ENCODE measurements at regions not wholly inside any gene's neighbourhood (a gene's known extent, or its start where the extent isn't known, plus 50 kb on each side); places are given as distances from the start of the nearest gene placed in this dataset.
"Not testable (repeated sequence)": the region's sequence is repeated elsewhere in the genome, so short reads cannot be mapped to it uniquely, and the experiment has no call there.

DNA sequence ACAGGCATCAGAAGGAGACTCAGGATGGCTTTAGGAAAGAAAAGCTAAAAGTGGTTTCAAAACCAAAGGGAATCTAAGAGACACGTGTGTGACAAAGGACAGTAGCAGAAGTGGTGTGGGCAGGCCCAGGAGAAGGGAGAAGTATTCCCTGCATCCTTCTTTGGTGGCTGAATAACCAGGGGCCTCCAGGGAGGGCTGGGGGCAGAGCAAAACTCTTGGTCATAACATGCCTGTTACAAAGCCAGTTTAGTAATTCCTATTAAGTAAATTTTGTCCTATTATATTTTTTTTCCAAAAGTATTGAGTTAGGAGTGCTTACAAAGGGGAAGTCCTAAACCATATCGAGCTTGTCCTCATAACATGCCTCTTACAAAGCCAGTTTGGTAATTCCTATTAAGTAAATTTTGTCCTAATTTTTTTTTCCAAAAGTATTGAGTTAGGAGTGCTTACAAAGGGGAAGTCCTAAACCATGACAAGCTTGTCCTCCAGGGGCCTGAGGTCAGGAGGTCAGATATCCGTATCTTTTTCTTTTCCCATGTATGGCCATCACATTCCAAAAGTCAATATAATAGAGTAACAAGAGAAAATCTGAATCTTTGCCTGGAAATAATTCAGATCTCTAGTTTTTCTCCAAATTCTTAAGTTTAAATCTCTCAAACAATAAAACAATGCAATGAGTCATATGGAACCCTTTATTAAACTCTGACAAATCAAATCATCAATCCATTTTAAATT lies 509.2 kb downstream of the LTN1 start:
- no peak for DNase-seq (ENCODE audit: extremely low read depth in 1 of 2, low read depth in 1 of 2)

GRCh38 chr21:28482657-28483056 lies 510.0 kb downstream of the LTN1 start:
- DNase-seq (ENCODE audit: extremely low read depth in 1 of 2, low read depth in 1 of 2) = no peak

GRCh38 chr21:28480470-28480869 lies 512.2 kb downstream of the LTN1 start:
- DNase-seq (ENCODE audit: extremely low read depth in 1 of 2, low read depth in 1 of 2) = no peak

GRCh38 chr21:28473530-28474220 lies 519.0 kb downstream of the LTN1 start:
- no peak for DNase-seq (ENCODE audit: extremely low read depth in 1 of 2, low read depth in 1 of 2)

GRCh38 chr21:28472543-28472942 lies 520.1 kb downstream of the LTN1 start:
- not testable (repeated sequence) for DNase-seq (ENCODE audit: extremely low read depth in 1 of 2, low read depth in 1 of 2)

- no peak for DNase-seq (ENCODE audit: extremely low read depth in 1 of 2, low read depth in 1 of 2)
These were observed 527.7 kb downstream of the LTN1 start for GRCh38 chr21:28464988-28465387.

DNA sequence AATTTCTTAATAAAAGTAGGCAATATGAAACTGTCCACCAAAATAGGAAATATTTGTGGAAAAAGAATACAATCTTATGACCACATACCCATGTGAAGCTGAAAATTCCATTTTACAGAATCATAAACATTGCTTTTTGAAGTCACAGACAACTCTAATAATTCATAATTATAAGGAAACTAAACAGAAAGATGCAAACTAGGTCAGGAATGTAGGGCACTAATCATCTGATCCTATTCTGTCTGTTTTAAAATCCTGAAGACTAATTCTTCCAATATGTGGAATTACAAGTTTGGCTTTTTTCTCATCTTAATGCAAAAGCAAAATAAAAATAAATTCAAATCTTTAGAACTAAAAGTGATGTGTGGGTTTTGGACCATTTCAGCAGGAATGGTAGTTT lies 528.6 kb downstream of the LTN1 start:
- DNase-seq (ENCODE audit: extremely low read depth in 1 of 2, low read depth in 1 of 2) = no peak

GRCh38 chr21:28459193-28459592 lies 533.5 kb downstream of the LTN1 start:
- DNase-seq (ENCODE audit: extremely low read depth in 1 of 2, low read depth in 1 of 2) = no peak

- no peak for DNase-seq (ENCODE audit: extremely low read depth in 1 of 2, low read depth in 1 of 2)
These were observed 534.2 kb downstream of the LTN1 start for GRCh38 chr21:28458446-28458845.

DNA sequence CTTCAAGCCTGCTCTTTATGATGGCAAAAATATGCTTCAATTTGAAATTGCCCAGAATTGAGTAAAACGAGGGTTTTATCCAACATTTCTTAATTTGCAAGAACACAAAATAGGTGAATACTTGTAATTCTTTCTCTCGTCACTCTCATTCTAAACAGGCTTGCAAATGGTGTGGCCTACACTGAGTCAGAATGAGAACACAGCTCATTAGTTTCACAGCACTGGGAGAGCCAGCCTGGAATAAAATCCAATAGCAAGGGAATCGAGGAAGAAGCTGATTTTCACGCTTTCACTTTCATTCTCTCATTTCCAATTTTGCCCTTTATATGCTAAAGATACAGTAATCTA lies 537.5 kb downstream of the LTN1 start:
- DNase-seq (ENCODE audit: extremely low read depth in 1 of 2, low read depth in 1 of 2) = no peak

- no peak for DNase-seq (ENCODE audit: extremely low read depth in 1 of 2, low read depth in 1 of 2)
These were observed 538.0 kb downstream of the LTN1 start for GRCh38 chr21:28454564-28455252.

GRCh38 chr21:28447462-28447861 lies 545.2 kb downstream of the LTN1 start:
- no peak for DNase-seq (ENCODE audit: extremely low read depth in 1 of 2, low read depth in 1 of 2)

DNA sequence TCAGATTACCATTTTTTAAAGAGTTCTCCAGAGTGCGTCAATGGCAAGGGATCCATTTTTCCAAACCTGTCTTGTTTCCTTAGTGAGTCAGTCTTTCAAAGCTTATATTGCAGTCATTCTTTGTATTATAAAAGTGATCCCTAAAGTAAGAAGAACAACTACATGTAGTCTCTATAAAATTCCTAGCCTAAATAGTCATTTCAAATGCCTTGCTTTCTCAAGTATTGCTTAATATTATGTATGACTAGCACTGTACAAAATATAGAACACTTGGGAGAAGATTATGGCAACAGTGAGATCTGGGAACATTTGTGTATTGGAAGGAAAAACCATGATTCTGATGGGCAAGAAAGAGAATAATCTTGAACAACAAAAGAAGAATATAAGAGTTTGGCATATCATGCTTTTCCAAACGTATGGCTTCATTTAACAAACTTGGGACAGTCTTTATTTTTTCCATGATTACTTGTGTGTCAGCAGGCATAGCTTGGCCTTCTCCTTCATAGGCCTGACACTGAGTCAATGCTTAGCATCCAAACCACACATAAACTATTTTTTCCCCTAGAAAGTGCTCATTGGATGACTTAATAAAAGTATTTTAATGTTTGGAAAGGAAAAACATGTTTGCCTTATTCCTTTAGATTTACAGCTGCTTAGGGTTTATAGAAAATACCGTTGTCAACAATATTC lies 547.4 kb downstream of the LTN1 start:
- DNase-seq (ENCODE audit: extremely low read depth in 1 of 2, low read depth in 1 of 2) = no peak

DNA sequence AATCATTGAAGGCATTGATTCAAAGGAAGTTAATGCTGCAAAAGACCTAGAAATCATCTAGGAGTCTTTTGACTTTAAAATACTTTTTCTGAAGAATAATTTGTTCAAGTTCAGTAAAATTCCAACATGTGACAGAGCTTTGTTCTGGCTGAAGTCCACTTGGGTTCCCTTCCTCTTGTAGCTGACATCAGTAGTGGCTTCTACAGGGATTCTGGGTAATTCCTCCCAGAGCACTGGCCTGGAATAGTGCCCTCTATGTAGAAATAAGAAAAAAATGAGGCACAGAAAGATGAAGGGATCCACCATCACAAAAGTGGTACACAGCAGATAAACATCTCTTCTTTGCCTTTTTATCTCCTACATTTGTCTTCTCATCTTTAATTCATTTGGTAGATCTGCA lies 548.1 kb downstream of the LTN1 start:
- DNase-seq (ENCODE audit: extremely low read depth in 1 of 2, low read depth in 1 of 2) = no peak

DNA sequence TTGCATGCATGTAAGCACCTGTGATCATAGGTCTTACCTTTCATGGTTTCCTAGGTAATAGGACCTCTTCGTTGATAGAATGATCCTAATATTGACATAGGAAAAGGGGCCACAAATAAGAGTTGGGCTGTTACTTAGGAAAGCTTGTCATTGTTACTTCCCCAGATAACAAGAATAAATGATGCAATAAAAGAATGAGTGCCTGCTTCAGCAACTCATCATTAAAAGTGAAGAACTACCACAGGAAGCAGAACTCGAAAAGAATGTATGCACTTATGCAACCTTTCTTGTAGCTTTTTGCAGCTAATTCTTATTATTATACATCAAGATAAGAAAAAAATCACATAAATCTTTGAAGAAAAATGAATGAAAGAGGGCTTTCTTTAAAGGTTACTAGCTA lies 548.6 kb downstream of the LTN1 start:
- no peak for DNase-seq (ENCODE audit: extremely low read depth in 1 of 2, low read depth in 1 of 2)

- no peak for DNase-seq (ENCODE audit: extremely low read depth in 1 of 2, low read depth in 1 of 2)
These were observed 550.1 kb downstream of the LTN1 start for GRCh38 chr21:28442624-28443023.

GRCh38 chr21:28442085-28442484 lies 550.6 kb downstream of the LTN1 start:
- DNase-seq (ENCODE audit: extremely low read depth in 1 of 2, low read depth in 1 of 2) = no peak

DNA sequence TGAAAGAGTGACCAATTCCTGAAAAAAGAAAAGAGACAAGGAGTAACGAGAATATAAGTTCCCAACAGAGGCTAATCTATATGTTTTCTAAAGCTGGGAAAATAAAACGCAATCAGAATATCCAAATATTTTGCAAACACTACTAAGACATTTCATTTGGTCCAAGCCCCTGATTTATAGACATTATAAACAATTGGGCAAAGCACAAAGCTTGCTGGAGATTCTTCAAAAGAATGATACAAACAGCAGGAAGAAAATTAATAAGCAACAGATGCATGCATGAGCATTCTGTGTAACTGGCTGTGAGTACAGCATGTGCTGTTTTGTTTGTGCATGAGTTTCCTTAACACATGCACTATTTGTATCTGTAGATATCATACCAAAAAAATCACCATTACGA lies 552.9 kb downstream of the LTN1 start:
- DNase-seq (ENCODE audit: extremely low read depth in 1 of 2, low read depth in 1 of 2) = no peak

GRCh38 chr21:28439251-28439650 lies 553.4 kb downstream of the LTN1 start:
- no peak for DNase-seq (ENCODE audit: extremely low read depth in 1 of 2, low read depth in 1 of 2)

- no peak for DNase-seq (ENCODE audit: extremely low read depth in 1 of 2, low read depth in 1 of 2)
These were observed 555.6 kb downstream of the LTN1 start for GRCh38 chr21:28437061-28437460.

GRCh38 chr21:28436286-28436932 lies 556.3 kb downstream of the LTN1 start:
- no peak for DNase-seq (ENCODE audit: extremely low read depth in 1 of 2, low read depth in 1 of 2)
